Daoy (cell line): ENCODE measurements at regions not wholly inside any gene's neighbourhood (a gene's known extent, or its start where the extent isn't known, plus 50 kb on each side); places are given as distances from the start of the nearest gene placed in this dataset.
"Not testable (repeated sequence)": the region's sequence is repeated elsewhere in the genome, so short reads cannot be mapped to it uniquely, and the experiment has no call there.

Experiments
- DNase-seq: peaks from one replicate; pipeline ENCODE4 v3.0.0-alpha.2; 2015; ENCODE audit warnings: low read depth

- not testable (repeated sequence) for DNase-seq
Measured at GRCh38 chr4:30148828-30149227, 571.3 kb upstream of the PCDH7 start.

- DNase-seq = not testable (repeated sequence)
Measured at GRCh38 chr4:30149539-30149938, 570.6 kb upstream of the PCDH7 start.

GRCh38 chr4:30153427-30153826 lies 566.7 kb upstream of the PCDH7 start:
- DNase-seq = no peak

- no peak for DNase-seq
Measured at GRCh38 chr4:30160140-30160539, 560.0 kb upstream of the PCDH7 start.

- no peak for DNase-seq
Measured at GRCh38 chr4:30172416-30172815, 547.8 kb upstream of the PCDH7 start.

GRCh38 chr4:30181512-30181911 lies 538.7 kb upstream of the PCDH7 start:
- DNase-seq = no peak

- DNase-seq = no peak
Measured at GRCh38 chr4:30181918-30182317, 538.3 kb upstream of the PCDH7 start.

- no peak for DNase-seq
Measured at GRCh38 chr4:30182786-30183185, 537.4 kb upstream of the PCDH7 start.

- DNase-seq = no peak
Measured at GRCh38 chr4:30191902-30192301, 528.3 kb upstream of the PCDH7 start.

- no peak for DNase-seq
Measured at GRCh38 chr4:30207389-30207788, 512.8 kb upstream of the PCDH7 start.

GRCh38 chr4:30208731-30209435 lies 511.3 kb upstream of the PCDH7 start:
- DNase-seq = no peak

GRCh38 chr4:30215973-30216372 lies 504.2 kb upstream of the PCDH7 start:
- not testable (repeated sequence) for DNase-seq

GRCh38 chr4:30245140-30245539 lies 475.0 kb upstream of the PCDH7 start:
- DNase-seq = no peak

GRCh38 chr4:30256116-30256832 lies 463.9 kb upstream of the PCDH7 start:
- DNase-seq = no peak

- no peak for DNase-seq
Measured at GRCh38 chr4:30258949-30259348, 461.2 kb upstream of the PCDH7 start.

GRCh38 chr4:30262379-30262778 lies 457.8 kb upstream of the PCDH7 start:
- no peak for DNase-seq

GRCh38 chr4:30264465-30264864 lies 455.7 kb upstream of the PCDH7 start:
- no peak for DNase-seq

GRCh38 chr4:30265716-30266115 lies 454.5 kb upstream of the PCDH7 start:
- DNase-seq = no peak

GRCh38 chr4:30268370-30268769 lies 451.8 kb upstream of the PCDH7 start:
- no peak for DNase-seq

- DNase-seq = no peak
Measured at GRCh38 chr4:30269850-30270249, 450.3 kb upstream of the PCDH7 start.

GRCh38 chr4:30281986-30282385 lies 438.2 kb upstream of the PCDH7 start:
- DNase-seq = no peak

- no peak for DNase-seq
Measured at GRCh38 chr4:30283336-30283735, 436.8 kb upstream of the PCDH7 start.

GRCh38 chr4:30294295-30294694 lies 425.9 kb upstream of the PCDH7 start:
- no peak for DNase-seq

GRCh38 chr4:30295652-30296051 lies 424.5 kb upstream of the PCDH7 start:
- no peak for DNase-seq
